C4-2B (cell line): ENCODE measurements at regions not wholly inside any gene's neighbourhood (a gene's known extent, or its start where the extent isn't known, plus 50 kb on each side); places are given as distances from the start of the nearest gene placed in this dataset.

Source experiments
- CTCF ChIP-seq: fragments of 450-650 bp; conservative IDR thresholded peaks from 2 replicates; pipeline ENCODE4 v1.5.1; 2017; ENCODE audit warnings: mild to moderate bottlenecking
- ZFX ChIP-seq: fragments of 450-650 bp; IDR thresholded peaks from 2 replicates; pipeline ENCODE4 v1.6.1; 2017

- TF ChIP-seq CTCF: no peak
- TF ChIP-seq ZFX: no peak
These were observed 50.8 kb upstream of the ZCCHC14 start for GRCh38 chr16:87543436-87544191.
